ENCODE measurements at regions not wholly inside any gene's neighbourhood (a gene's known extent, or its start where the extent isn't known, plus 50 kb on each side); places are given as distances from the start of the nearest gene placed in this dataset.

GRCh38 chr7:135847242-135847641 is 98.6 kb upstream of the FAM180A start:
- TF ChIP-seq EZH2 (IDR thresholded peaks at IDR 0.05) (no peak), POLR2AphosphoS5 (IDR thresholded peaks at IDR 0.05; ENCODE audit: borderline replicate concordance, low read depth, low read length) (no peak), FOXP2 (optimal IDR thresholded peaks at IDR 0.05; ENCODE audit: control extremely low read depth, extremely low read length, insufficient read depth) (no peak)

All from SK-N-MC (cell line).